ENCODE measurements at regions not wholly inside any gene's neighbourhood (a gene's known extent, or its start where the extent isn't known, plus 50 kb on each side); places are given as distances from the start of the nearest gene placed in this dataset.

DNA sequence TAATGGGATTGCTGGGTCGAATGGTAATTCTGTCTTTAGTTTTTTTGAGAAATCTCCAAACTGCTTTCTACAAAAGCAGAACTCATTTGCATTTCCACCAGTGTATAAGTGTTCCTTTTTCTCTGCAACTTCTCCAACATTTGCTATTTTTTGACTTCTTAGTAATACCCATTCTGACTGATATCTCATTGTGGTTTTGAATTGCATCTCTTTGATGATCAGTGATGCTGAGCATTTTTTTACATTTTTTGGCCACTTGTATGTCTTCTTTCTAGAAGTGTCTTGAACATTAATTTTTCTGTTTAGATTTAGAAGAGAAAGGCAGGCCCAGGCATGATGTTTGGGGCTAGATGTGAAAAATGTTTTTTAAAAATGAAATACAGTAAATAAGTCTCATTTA is 553.1 kb upstream of the MAN1A1 start:
- in situ Hi-C loops (cut with MboI), result no loop called here

DNA sequence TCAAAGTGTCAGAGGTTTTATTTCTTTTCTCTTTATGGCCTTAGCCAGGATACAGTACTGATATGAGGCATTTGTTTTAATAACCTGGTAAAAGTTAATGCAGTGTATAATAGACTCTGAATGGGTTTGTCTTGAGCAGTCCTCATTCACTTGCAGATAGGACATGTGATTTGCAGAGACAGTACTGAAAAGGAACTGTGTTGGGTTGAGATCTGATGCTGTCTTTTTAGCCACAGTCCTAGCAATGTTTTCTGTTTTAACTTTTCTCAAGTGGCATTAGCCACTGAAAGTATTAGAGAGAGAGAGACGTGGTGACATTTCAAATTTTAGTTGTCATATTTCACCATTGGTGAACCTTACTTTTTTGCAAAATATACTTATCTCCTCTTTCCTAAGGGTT is 547.2 kb upstream of the MAN1A1 start:
- Histone ChIP-seq H3K79me2 (ENCODE audit: insufficient read depth) (no peaks in the 10 kb centered on the region), H2AFZ (no peak overlapping the region), H3K27ac (no peak overlapping the region), H3K9me3 (ENCODE audit: low read depth) (no peaks in the 10 kb centered on the region), H3K4me1 (ENCODE audit: insufficient read depth) (no peaks in the 10 kb centered on the region), H3K27me3 (replicated peaks; ENCODE audit: insufficient read depth) (no peaks in the 10 kb centered on the region), H3K9me2 (ENCODE audit: insufficient read depth) (no peaks in the 10 kb centered on the region), H3F3A (ENCODE audit: insufficient read depth) (no peaks in the 10 kb centered on the region), H3K36me3 (ENCODE audit: low read depth) (no peaks in the 10 kb centered on the region), H3K4me2 (ENCODE audit: unreplicated experiment) (no peak overlapping the region), H3K9ac (no peak overlapping the region), H3K4me3 (no peak overlapping the region), H4K20me1 (ENCODE audit: insufficient read depth) (no peaks in the 10 kb centered on the region)
- 16 to 47% methylated on average over 1 of the region's 1 CpG for WGBS, 2 experiments (ENCODE audit: low coverage in 1 of 2, low lambda C conversion rate in 2 of 2, missing lambda C conversion rate in 2 of 2)
- in situ Hi-C loops (cut with MboI), result no loop called here
- TF ChIP-seq EZH2phosphoT487 (IDR thresholded peaks at IDR 0.05; ENCODE audit: insufficient read depth, low read depth) (no peak), EZH2 (IDR thresholded peaks at IDR 0.05; ENCODE audit: insufficient read depth, poor library complexity, severe bottlenecking) (no peak)
- DNase-seq, result no peak

More for the DNA sequence above, 553.1 kb upstream of the MAN1A1 start:
- Histone ChIP-seq H3K27me3 (replicated peaks; ENCODE audit: insufficient read depth) (no peaks in the 10 kb centered on the region), H3K27ac (no peak overlapping the region), H3F3A (ENCODE audit: insufficient read depth) (no peaks in the 10 kb centered on the region), H2AFZ (no peak overlapping the region), H3K9me3 (ENCODE audit: low read depth) (no peaks in the 10 kb centered on the region), H4K20me1 (ENCODE audit: insufficient read depth) (no peaks in the 10 kb centered on the region), H3K9me2 (ENCODE audit: insufficient read depth) (no peaks in the 10 kb centered on the region), H3K4me3 (no peak overlapping the region), H3K4me1 (ENCODE audit: insufficient read depth) (no peaks in the 10 kb centered on the region), H3K79me2 (ENCODE audit: insufficient read depth) (no peaks in the 10 kb centered on the region), H3K9ac (no peak overlapping the region), H3K36me3 (ENCODE audit: low read depth) (no peaks in the 10 kb centered on the region), H3K4me2 (ENCODE audit: unreplicated experiment) (no peak overlapping the region)
- TF ChIP-seq EZH2 (IDR thresholded peaks at IDR 0.05; ENCODE audit: insufficient read depth, poor library complexity, severe bottlenecking), result no peak
- TF ChIP-seq EZH2phosphoT487 (IDR thresholded peaks at IDR 0.05; ENCODE audit: insufficient read depth, low read depth), result no peak
- 21 to 38% methylated on average over 1 of the region's 1 CpG for WGBS, 2 experiments (ENCODE audit: low coverage in 1 of 2, low lambda C conversion rate in 2 of 2, missing lambda C conversion rate in 2 of 2)
- DNase-seq, result no peak

DNA sequence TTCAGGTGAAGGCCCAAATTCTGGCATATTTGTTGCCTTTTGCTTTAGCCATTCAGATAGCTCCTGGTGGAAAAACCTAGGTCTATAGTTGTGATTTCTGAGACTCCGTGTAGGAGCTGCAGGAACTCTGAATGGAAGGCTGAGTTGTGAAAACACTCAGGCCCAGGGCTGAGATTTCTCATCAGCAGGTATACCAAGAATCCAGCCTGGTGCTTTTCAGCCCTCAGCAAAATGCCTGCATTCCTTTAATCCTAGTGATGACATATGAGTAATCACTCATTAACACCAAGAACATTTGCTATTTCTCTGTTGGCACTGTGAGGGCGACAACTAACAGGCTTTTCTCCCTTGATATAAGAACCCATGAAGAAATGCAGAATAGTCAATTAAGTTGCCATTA is 546.1 kb upstream of the MAN1A1 start:
- WGBS, 2 experiments (ENCODE audit: low coverage in 1 of 2, low lambda C conversion rate in 2 of 2, missing lambda C conversion rate in 2 of 2), result 26 to 34% methylated on average over 2 of the region's 2 CpGs
- Histone ChIP-seq H3K9me3 (ENCODE audit: low read depth) (no peaks in the 10 kb centered on the region), H3K36me3 (ENCODE audit: low read depth) (no peaks in the 10 kb centered on the region), H3K4me3 (no peak overlapping the region), H3K79me2 (ENCODE audit: insufficient read depth) (no peaks in the 10 kb centered on the region), H4K20me1 (ENCODE audit: insufficient read depth) (no peaks in the 10 kb centered on the region), H3K27me3 (replicated peaks; ENCODE audit: insufficient read depth) (no peaks in the 10 kb centered on the region), H3K4me1 (ENCODE audit: insufficient read depth) (no peaks in the 10 kb centered on the region), H3F3A (ENCODE audit: insufficient read depth) (no peaks in the 10 kb centered on the region), H2AFZ (no peak overlapping the region), H3K4me2 (ENCODE audit: unreplicated experiment) (no peak overlapping the region), H3K9ac (no peak overlapping the region), H3K9me2 (ENCODE audit: insufficient read depth) (no peaks in the 10 kb centered on the region), H3K27ac (no peak overlapping the region)
- in situ Hi-C loops (cut with MboI), result no loop called here
- DNase-seq, result no peak
- TF ChIP-seq EZH2 (IDR thresholded peaks at IDR 0.05; ENCODE audit: insufficient read depth, poor library complexity, severe bottlenecking) (no peak), EZH2phosphoT487 (IDR thresholded peaks at IDR 0.05; ENCODE audit: insufficient read depth, low read depth) (no peak)

DNA sequence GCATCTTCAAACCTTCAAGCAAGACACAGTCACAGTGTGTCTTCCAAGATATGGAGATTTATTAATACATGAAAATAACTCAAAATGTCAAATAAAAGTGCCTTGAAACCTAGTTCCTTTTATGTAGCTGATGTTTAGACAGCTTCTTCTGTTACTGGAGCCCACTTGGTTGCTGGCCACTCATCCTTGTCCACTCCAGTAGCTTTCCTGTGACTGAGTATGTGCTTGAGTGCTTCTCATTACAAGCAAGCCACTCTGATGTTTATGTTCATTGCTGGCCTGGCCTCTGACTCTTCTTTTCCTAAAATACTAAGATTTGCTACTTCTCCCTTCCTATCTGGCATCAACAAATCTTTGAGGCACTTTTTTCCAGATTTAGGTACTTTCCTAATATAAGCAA is 545.2 kb upstream of the MAN1A1 start:
- no peaks in the 10 kb centered on the region for H3K4me1 ChIP-seq (ENCODE audit: insufficient read depth)
- no peaks in the 10 kb centered on the region for H3K9me2 ChIP-seq (ENCODE audit: insufficient read depth)
- in situ Hi-C loops (cut with MboI), result no loop called here
- H3F3A ChIP-seq (ENCODE audit: insufficient read depth), result no peaks in the 10 kb centered on the region
- TF ChIP-seq EZH2 (IDR thresholded peaks at IDR 0.05; ENCODE audit: insufficient read depth, poor library complexity, severe bottlenecking), result no peak
- TF ChIP-seq EZH2phosphoT487 (IDR thresholded peaks at IDR 0.05; ENCODE audit: insufficient read depth, low read depth), result no peak
- no peak overlapping the region for H3K4me2 ChIP-seq (ENCODE audit: unreplicated experiment)
- no peaks in the 10 kb centered on the region for H3K36me3 ChIP-seq (ENCODE audit: low read depth)
- no peak overlapping the region for H3K27ac ChIP-seq
- no peaks in the 10 kb centered on the region for H3K9me3 ChIP-seq (ENCODE audit: low read depth)
- no peak for DNase-seq
- no peaks in the 10 kb centered on the region for H3K79me2 ChIP-seq (ENCODE audit: insufficient read depth)
- no peaks in the 10 kb centered on the region for H3K27me3 ChIP-seq (replicated peaks; ENCODE audit: insufficient read depth)
- no peak overlapping the region for H3K9ac ChIP-seq
- no peak overlapping the region for H2AFZ ChIP-seq
- H4K20me1 ChIP-seq (ENCODE audit: insufficient read depth), result no peaks in the 10 kb centered on the region
- no peak overlapping the region for H3K4me3 ChIP-seq

DNA sequence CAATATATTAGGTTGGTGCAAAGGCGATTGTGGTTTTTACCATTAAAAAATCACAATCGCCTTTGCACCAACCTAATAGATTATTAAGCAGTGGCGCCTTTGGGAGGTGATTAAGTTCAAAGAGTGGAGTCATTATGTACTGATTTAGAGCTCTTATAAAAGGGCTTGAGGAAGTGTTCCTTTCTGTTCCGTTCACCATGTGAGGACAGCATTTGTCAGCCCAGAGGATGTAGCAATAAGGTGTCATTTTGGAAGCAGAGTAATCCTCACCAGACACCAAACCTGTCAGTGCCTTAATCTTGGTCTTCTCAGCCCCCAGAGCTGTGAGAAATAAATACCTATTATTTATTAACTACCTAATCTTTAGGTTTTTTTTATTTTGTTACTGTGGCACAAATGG is 542.1 kb upstream of the MAN1A1 start:
- H3K9me2 ChIP-seq (ENCODE audit: insufficient read depth), result no peaks in the 10 kb centered on the region
- no peak overlapping the region for H3K27ac ChIP-seq
- TF ChIP-seq EZH2 (IDR thresholded peaks at IDR 0.05; ENCODE audit: insufficient read depth, poor library complexity, severe bottlenecking), result no peak
- no peak for TF ChIP-seq EZH2phosphoT487 (IDR thresholded peaks at IDR 0.05; ENCODE audit: insufficient read depth, low read depth)
- no peaks in the 10 kb centered on the region for H3K36me3 ChIP-seq (ENCODE audit: low read depth)
- H3K4me2 ChIP-seq (ENCODE audit: unreplicated experiment), result no peak overlapping the region
- no peak overlapping the region for H3K9ac ChIP-seq
- H3K79me2 ChIP-seq (ENCODE audit: insufficient read depth), result no peaks in the 10 kb centered on the region
- H3K4me3 ChIP-seq, result no peak overlapping the region
- no peak overlapping the region for H2AFZ ChIP-seq
- no peaks in the 10 kb centered on the region for H3K4me1 ChIP-seq (ENCODE audit: insufficient read depth)
- 69 to 72% methylated on average over 4 of the region's 4 CpGs for WGBS, 2 experiments (ENCODE audit: low coverage in 1 of 2, low lambda C conversion rate in 2 of 2, missing lambda C conversion rate in 2 of 2)
- no peaks in the 10 kb centered on the region for H3F3A ChIP-seq (ENCODE audit: insufficient read depth)
- H3K27me3 ChIP-seq (replicated peaks; ENCODE audit: insufficient read depth), result no peaks in the 10 kb centered on the region
- H4K20me1 ChIP-seq (ENCODE audit: insufficient read depth), result no peaks in the 10 kb centered on the region
- no peak for DNase-seq
- no peaks in the 10 kb centered on the region for H3K9me3 ChIP-seq (ENCODE audit: low read depth)
- in situ Hi-C loops (cut with MboI), result no loop called here
